ENCODE measurements at regions not wholly inside any gene's neighbourhood (a gene's known extent, or its start where the extent isn't known, plus 50 kb on each side); places are given as distances from the start of the nearest gene placed in this dataset.

GRCh38 chr18:46297124-46297523 lies 192.9 kb downstream of the HAUS1 start:
- TF ChIP-seq EZH2phosphoT487 (IDR thresholded peaks at IDR 0.05; ENCODE audit: insufficient read depth, low read depth) = no peak
- TF ChIP-seq EZH2 (IDR thresholded peaks at IDR 0.05; ENCODE audit: insufficient read depth, poor library complexity, severe bottlenecking) = no peak
